ENCODE measurements at regions not wholly inside any gene's neighbourhood (a gene's known extent, or its start where the extent isn't known, plus 50 kb on each side); places are given as distances from the start of the nearest gene placed in this dataset.

DNA sequence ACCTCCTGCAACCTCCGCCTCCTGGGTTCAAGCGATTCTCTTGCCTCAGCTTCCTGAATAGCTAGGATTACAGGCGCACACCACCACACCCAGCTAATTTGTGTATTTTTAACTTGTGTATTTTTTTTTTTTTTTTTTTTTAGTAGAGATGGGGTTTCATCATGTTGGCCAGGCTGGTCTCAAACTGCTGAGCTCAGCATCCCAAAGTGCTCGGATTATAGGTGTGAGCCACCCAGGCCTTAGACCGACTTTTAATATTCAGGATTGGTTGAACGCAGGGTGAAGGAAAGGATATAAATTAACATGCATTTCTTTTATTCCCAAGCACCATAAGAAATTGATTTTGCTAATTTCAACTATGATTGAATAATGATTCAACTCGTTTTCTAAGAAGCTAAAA lies 798.6 kb downstream of the GATA3 start:
- TF ChIP-seq, protein P1, sequence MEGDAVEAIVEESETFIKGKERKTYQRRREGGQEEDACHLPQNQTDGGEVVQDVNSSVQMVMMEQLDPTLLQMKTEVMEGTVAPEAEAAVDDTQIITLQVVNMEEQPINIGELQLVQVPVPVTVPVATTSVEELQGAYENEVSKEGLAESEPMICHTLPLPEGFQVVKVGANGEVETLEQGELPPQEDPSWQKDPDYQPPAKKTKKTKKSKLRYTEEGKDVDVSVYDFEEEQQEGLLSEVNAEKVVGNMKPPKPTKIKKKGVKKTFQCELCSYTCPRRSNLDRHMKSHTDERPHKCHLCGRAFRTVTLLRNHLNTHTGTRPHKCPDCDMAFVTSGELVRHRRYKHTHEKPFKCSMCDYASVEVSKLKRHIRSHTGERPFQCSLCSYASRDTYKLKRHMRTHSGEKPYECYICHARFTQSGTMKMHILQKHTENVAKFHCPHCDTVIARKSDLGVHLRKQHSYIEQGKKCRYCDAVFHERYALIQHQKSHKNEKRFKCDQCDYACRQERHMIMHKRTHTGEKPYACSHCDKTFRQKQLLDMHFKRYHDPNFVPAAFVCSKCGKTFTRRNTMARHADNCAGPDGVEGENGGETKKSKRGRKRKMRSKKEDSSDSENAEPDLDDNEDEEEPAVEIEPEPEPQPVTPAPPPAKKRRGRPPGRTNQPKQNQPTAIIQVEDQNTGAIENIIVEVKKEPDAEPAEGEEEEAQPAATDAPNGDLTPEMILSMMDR (IDR thresholded peaks at IDR 0.05): no peak
- no peak for TF ChIP-seq POLR2A (IDR thresholded peaks at IDR 0.05)

All from thyroid gland (tissue), 4 donors.